ENCODE measurements at regions not wholly inside any gene's neighbourhood (a gene's known extent, or its start where the extent isn't known, plus 50 kb on each side); places are given as distances from the start of the nearest gene placed in this dataset.

DNA sequence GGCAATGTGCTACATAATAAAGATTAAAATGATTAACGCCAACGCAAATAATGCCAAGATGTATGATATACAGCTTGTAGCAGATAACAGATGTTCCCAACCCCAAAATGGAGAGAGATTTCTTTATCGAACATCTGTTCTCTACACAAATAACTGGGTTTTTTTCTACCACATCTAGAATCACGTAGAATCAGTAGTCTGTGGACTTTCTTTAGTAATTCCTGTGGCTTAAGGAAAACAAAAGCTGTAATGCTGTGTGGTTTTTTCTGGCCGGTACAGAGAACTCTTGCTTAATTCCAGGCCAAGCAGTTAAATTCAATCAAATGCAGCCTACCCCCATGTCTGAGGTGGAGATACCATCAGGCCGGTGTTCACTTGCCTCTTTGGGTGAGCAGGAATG, 303.4 kb downstream of the FAT3 start:
- DNase-seq (ENCODE audit: low read depth): no peak
- H3K4me3 ChIP-seq (ENCODE audit: low read depth, low read length): no peak overlapping the region
- TF ChIP-seq CTCF (IDR thresholded peaks at IDR 0.05; ENCODE audit: low read depth, low read length, missing control alignments): no peak

DNA sequence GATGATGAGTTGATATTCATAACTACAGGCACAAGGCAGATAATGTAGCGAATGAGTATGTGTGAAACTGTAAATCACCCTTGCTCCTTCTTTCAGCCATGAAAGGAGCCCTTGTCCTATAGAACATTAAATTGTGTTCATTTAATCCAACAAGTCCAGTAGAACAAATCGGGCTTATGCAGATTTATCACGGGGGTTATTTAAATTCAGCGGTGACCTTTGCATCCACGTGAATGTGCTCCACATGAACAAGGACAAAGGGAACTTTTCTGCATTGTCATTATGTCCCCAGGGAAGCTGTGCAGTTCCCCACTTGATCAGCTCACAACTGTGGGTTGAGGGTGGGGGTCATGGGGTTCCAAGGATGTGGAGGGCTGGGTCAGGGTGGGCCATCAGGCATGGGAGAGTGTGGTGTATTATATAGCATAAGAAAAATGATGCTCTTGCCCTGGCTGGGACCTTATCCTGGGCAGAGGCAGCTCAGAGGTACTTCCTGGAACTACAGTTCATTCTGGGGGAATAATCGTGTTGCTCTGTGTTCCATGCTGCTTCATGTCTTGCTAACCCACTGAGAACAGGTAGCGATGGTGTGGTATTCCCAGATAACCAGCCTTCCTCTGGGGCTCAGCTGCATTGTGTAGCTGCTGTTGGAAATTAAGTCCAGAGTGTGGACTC, 306.6 kb downstream of the FAT3 start:
- DNase-seq (ENCODE audit: low read depth): no peak
- H3K4me3 ChIP-seq (ENCODE audit: low read depth, low read length): no peak overlapping the region
- no peak for TF ChIP-seq CTCF (IDR thresholded peaks at IDR 0.05; ENCODE audit: low read depth, low read length, missing control alignments)

DNA sequence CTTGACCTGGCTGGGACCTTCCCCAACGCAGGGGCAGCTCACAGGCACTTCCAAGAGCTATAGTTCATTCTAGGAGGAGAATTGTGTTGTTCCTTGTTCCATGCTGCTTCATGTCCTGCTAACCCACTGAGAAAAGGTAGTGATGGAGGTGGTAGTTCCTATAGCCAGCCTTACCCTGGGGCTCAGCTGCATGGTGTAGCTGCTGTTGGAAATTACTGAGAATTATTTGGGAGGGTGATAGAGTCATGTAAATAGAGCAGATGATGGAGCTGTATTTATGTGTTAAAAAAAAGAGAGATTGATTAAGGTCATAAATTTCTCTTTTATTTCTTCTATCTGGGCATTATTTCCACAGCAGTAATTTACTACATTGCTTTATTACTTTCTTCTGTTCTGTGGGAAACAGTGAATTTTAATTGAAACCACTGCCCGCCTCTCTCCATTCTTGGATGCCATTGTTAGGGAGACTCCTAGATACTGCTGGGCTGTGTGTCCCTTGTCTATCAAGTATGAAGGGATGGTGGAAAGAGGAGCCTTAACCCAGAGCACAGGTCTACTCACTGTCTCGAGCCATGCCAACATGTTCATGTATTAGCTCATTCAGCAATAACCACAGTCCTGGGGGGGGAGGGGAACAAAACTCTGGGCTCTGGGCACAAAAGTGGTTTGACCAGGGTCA, 309.2 kb downstream of the FAT3 start:
- TF ChIP-seq CTCF (IDR thresholded peaks at IDR 0.05; ENCODE audit: low read depth, low read length, missing control alignments): no peak

DNA sequence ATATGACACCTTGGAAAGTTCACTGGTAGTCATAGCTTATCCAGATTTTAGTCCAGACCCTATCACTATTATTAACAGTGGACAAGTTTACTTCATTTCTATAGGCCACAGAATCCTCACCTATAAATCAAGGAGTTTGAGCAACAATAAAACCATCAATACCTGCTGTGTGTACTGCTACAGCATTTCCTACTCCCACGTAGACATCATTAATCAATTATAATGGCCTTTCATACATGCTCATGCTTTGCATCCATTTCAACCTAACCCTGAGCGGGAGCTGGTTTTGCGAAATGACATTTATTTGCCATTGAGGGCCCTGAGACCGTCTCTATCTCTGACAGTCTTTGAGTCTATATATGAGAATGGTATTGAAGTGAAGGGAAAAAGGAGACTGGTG, 312.3 kb downstream of the FAT3 start:
- no peak overlapping the region for H3K4me3 ChIP-seq (ENCODE audit: low read depth, low read length)
- no peak for DNase-seq (ENCODE audit: low read depth)
- no peak for TF ChIP-seq CTCF (IDR thresholded peaks at IDR 0.05; ENCODE audit: low read depth, low read length, missing control alignments)

More for the DNA sequence above, 309.2 kb downstream of the FAT3 start:
- H3K4me3 ChIP-seq (ENCODE audit: low read depth, low read length): no peak overlapping the region
- DNase-seq (ENCODE audit: low read depth): no peak

GRCh38 chr11:92540096-92540495, 315.5 kb downstream of the FAT3 start:
- no peak for DNase-seq (ENCODE audit: low read depth)

GRCh38 chr11:92545906-92546471, 321.4 kb downstream of the FAT3 start:
- no peak for DNase-seq (ENCODE audit: low read depth)
- H3K4me3 ChIP-seq (ENCODE audit: low read depth, low read length): no peak overlapping the region
- no peak for TF ChIP-seq CTCF (IDR thresholded peaks at IDR 0.05; ENCODE audit: low read depth, low read length, missing control alignments)

More at GRCh38 chr11:92540096-92540495, 315.5 kb downstream of the FAT3 start:
- TF ChIP-seq CTCF (IDR thresholded peaks at IDR 0.05; ENCODE audit: low read depth, low read length, missing control alignments): no peak
- H3K4me3 ChIP-seq (ENCODE audit: low read depth, low read length): no peak overlapping the region

Data from GM12864 (cell line).